ENCODE measurements at regions not wholly inside any gene's neighbourhood (a gene's known extent, or its start where the extent isn't known, plus 50 kb on each side); places are given as distances from the start of the nearest gene placed in this dataset.
"Not testable (repeated sequence)": the region's sequence is repeated elsewhere in the genome, so short reads cannot be mapped to it uniquely, and the experiment has no call there.

- DNase-seq (ENCODE audit: low read depth in 2 of 2, low spot score in 1 of 2), result no peak
Observed at GRCh38 chr11:134510233-134511040, 98.4 kb upstream of the B3GAT1 start.

GRCh38 chr11:134509381-134510232 lies 97.6 kb upstream of the B3GAT1 start:
- DNase-seq (ENCODE audit: low read depth in 2 of 2, low spot score in 1 of 2), result no peak

GRCh38 chr11:134508219-134508990 lies 96.4 kb upstream of the B3GAT1 start:
- no peak for DNase-seq (ENCODE audit: low read depth in 2 of 2, low spot score in 1 of 2)

GRCh38 chr11:134506046-134506445 lies 94.0 kb upstream of the B3GAT1 start:
- no peak for DNase-seq (ENCODE audit: low read depth in 2 of 2, low spot score in 1 of 2)

GRCh38 chr11:134505125-134505524 lies 93.1 kb upstream of the B3GAT1 start:
- no peak for DNase-seq (ENCODE audit: low read depth in 2 of 2, low spot score in 1 of 2)

- no peak for DNase-seq (ENCODE audit: low read depth in 2 of 2, low spot score in 1 of 2)
Observed at GRCh38 chr11:134504146-134504905, 92.3 kb upstream of the B3GAT1 start.

- no peak for DNase-seq (ENCODE audit: low read depth in 2 of 2, low spot score in 1 of 2)
Observed at GRCh38 chr11:134503596-134503995, 91.6 kb upstream of the B3GAT1 start.

- DNase-seq (ENCODE audit: low read depth in 2 of 2, low spot score in 1 of 2), result no peak
Observed at GRCh38 chr11:134503100-134503499, 91.1 kb upstream of the B3GAT1 start.

GRCh38 chr11:134502153-134502550 lies 90.1 kb upstream of the B3GAT1 start:
- no peak for DNase-seq (ENCODE audit: low read depth in 2 of 2, low spot score in 1 of 2)

GRCh38 chr11:134501406-134502152 lies 89.5 kb upstream of the B3GAT1 start:
- DNase-seq (ENCODE audit: low read depth in 2 of 2, low spot score in 1 of 2), result no peak

GRCh38 chr11:134500621-134501020 lies 88.6 kb upstream of the B3GAT1 start:
- DNase-seq (ENCODE audit: low read depth in 2 of 2, low spot score in 1 of 2), result no peak

- no peak for DNase-seq (ENCODE audit: low read depth in 2 of 2, low spot score in 1 of 2)
Observed at GRCh38 chr11:134499990-134500389, 87.9 kb upstream of the B3GAT1 start.

GRCh38 chr11:134498326-134499139 lies 86.5 kb upstream of the B3GAT1 start:
- DNase-seq (ENCODE audit: low read depth in 2 of 2, low spot score in 1 of 2), result no peak

- no peak for DNase-seq (ENCODE audit: low read depth in 2 of 2, low spot score in 1 of 2)
Observed at GRCh38 chr11:134497586-134497985, 85.5 kb upstream of the B3GAT1 start.

- not testable (repeated sequence) for DNase-seq (ENCODE audit: low read depth in 2 of 2, low spot score in 1 of 2)
Observed at GRCh38 chr11:134496058-134496457, 84.0 kb upstream of the B3GAT1 start.

GRCh38 chr11:134494395-134494794 lies 82.4 kb upstream of the B3GAT1 start:
- DNase-seq (ENCODE audit: low read depth in 2 of 2, low spot score in 1 of 2), result not testable (repeated sequence)

- DNase-seq (ENCODE audit: low read depth in 2 of 2, low spot score in 1 of 2), result not testable (repeated sequence)
Observed at GRCh38 chr11:134492411-134492810, 80.4 kb upstream of the B3GAT1 start.

- no peak for DNase-seq (ENCODE audit: low read depth in 2 of 2, low spot score in 1 of 2)
Observed at GRCh38 chr11:134489728-134490127, 77.7 kb upstream of the B3GAT1 start.

- DNase-seq (ENCODE audit: low read depth in 2 of 2, low spot score in 1 of 2), result no peak
Observed at GRCh38 chr11:134488913-134489312, 76.9 kb upstream of the B3GAT1 start.

Measured in stimulated activated CD8-positive, alpha-beta memory T cell treated with anti-CD3 and anti-CD28 coated beads, Interleukin-4, amount 100 ng/mL, for 4 hours (primary cell).